C4-2B (cell line): ENCODE measurements at regions not wholly inside any gene's neighbourhood (a gene's known extent, or its start where the extent isn't known, plus 50 kb on each side); places are given as distances from the start of the nearest gene placed in this dataset.

Source experiments
- H3K27ac ChIP-seq: fragments of 450-650 bp; 2 replicates; pipeline ENCODE4 v1.5.1; 2017
- CTCF ChIP-seq: fragments of 450-650 bp; conservative IDR thresholded peaks from 2 replicates; pipeline ENCODE4 v1.5.1; 2017; ENCODE audit warnings: mild to moderate bottlenecking
- ZFX ChIP-seq: fragments of 450-650 bp; IDR thresholded peaks from 2 replicates; pipeline ENCODE4 v1.6.1; 2017

- H3K27ac ChIP-seq = no peak overlapping the region
- no peak for TF ChIP-seq ZFX
- no peak for TF ChIP-seq CTCF
These were observed 120.6 kb upstream of the CDKN3 start for GRCh38 chr14:54275997-54276725.

GRCh38 chr14:54278087-54278486 is 118.7 kb upstream of the CDKN3 start:
- no peak overlapping the region for H3K27ac ChIP-seq
- TF ChIP-seq CTCF (no peak), ZFX (no peak)

- TF ChIP-seq ZFX = no peak
- H3K27ac ChIP-seq = no peak overlapping the region
These were observed 118.0 kb upstream of the CDKN3 start for GRCh38 chr14:54278665-54279295.

- no peak overlapping the region for H3K27ac ChIP-seq
- TF ChIP-seq CTCF = no peak
- no peak for TF ChIP-seq ZFX
These were observed 114.0 kb upstream of the CDKN3 start for GRCh38 chr14:54282849-54283248.

- TF ChIP-seq ZFX (no peak), CTCF (no peak)
- no peak overlapping the region for H3K27ac ChIP-seq
These were observed 111.8 kb upstream of the CDKN3 start for GRCh38 chr14:54285030-54285429.

- TF ChIP-seq CTCF (no peak), ZFX (no peak)
- H3K27ac ChIP-seq = no peak overlapping the region
These were observed 105.2 kb upstream of the CDKN3 start for GRCh38 chr14:54291491-54292191.

- H3K27ac ChIP-seq = no peak overlapping the region
- TF ChIP-seq CTCF = no peak
- no peak for TF ChIP-seq ZFX
These were observed 102.0 kb upstream of the CDKN3 start for GRCh38 chr14:54294802-54295201.
